Stomach (tissue), 8 donors: ENCODE measurements at regions not wholly inside any gene's neighbourhood (a gene's known extent, or its start where the extent isn't known, plus 50 kb on each side); places are given as distances from the start of the nearest gene placed in this dataset.

Source experiments
- DNase-seq, 2 donors: peaks; one replicate each; pipeline versions ENCODE4 v3.0.0 to v3.0.0-alpha.2; 2013 to 2019
- H3K27ac ChIP-seq, 5 donors: fragments of 200-600 bp in 4 of 5; sonication (generic) in 4 of 5; one replicate each; pipeline ENCODE4 v1.5.1; 2013 to 2019; ENCODE audit warnings: mild to moderate bottlenecking in 1 of 5, moderate library complexity in 1 of 5
- H3K27me3 ChIP-seq, 3 donors: fragments of 200-600 bp; sonication (generic); one replicate each; pipeline ENCODE4 v1.5.1; 2017 to 2019; ENCODE audit warnings: mixed run types in 1 of 3
- H3K36me3 ChIP-seq, 4 donors: fragments of 200-600 bp; sonication (generic); 1 replicate in 3 of 4; 2 replicates in 1 of 4; pipeline ENCODE4 v1.5.1; 2016 to 2019
- H3K4me1 ChIP-seq, 4 donors: fragments of 200-600 bp; sonication (generic); one replicate each; pipeline ENCODE4 v1.5.1; 2016 to 2019
- H3K4me3 ChIP-seq, 4 donors: fragments of 200-600 bp; sonication (generic) in 3 of 4; one replicate each; pipeline ENCODE4 v1.5.1; 2016 to 2019; ENCODE audit warnings: mild to moderate bottlenecking in 1 of 4
- H3K9me3 ChIP-seq, 4 donors: fragments of 200-600 bp; sonication (generic); one replicate each; pipeline ENCODE4 v1.5.1; 2016 to 2019
- EP300 ChIP-seq: sonication (generic); formaldehyde crosslinking; IDR thresholded peaks from one replicate; pipeline ENCODE4 v1.6.1; 2017; ENCODE audit warnings: antibody characterized with exemption
- POLR2A ChIP-seq, 4 donors: fragments of 450-650 bp; IDR thresholded peaks; one replicate each; pipeline ENCODE4 v1.6.1; 2016; ENCODE audit warnings: antibody characterized with exemption in 4 of 4, control low read depth in 2 of 4, mild to moderate bottlenecking in 1 of 4, moderate library complexity in 1 of 4
- POLR2AphosphoS5 ChIP-seq, 3 donors: sonication (generic); formaldehyde crosslinking; IDR thresholded peaks; one replicate each; pipeline ENCODE4 v1.6.1; 2016; ENCODE audit warnings: antibody characterized with exemption in 3 of 3
- WGBS, 5 donors: extraction: QIAGEN DNeasy Blood & Tissue Kit in 3 of 5; methylation state at CpG; one replicate each; pipeline versions ENCODE4 v1.1.5 to v1.1.7; 2013 to 2018; 5-methylcytosine and 5-hydroxymethylcytosine counted together
- intact Hi-C: fragments of 100-400 bp; cut with DNase I; formaldehyde crosslinking; loops from one replicate; pipeline ENCODE4 v1.15.1; 2023; ENCODE audit warnings: low total_unique reads
- TF ChIP-seq, protein P1 (sequence below), 7 experiments: fragments of 450-650 bp in 4 of 7; fragments of 200-600 bp in 3 of 7; sonication (generic) in 3 of 7; IDR thresholded peaks; one replicate each; pipeline ENCODE4 v1.5.1; 2016 to 2019; ENCODE audit warnings: antibody characterized with exemption in 7 of 7, control low read depth in 2 of 7, mild to moderate bottlenecking in 1 of 7
- donor health status: healthy with polysubstance abuse.
- donor health status: Bipolar disorder and iron deficiency.
- donor health status: healthy.

- Histone ChIP-seq H3K4me1 (no peaks in the 10 kb centered on the region), H3K27ac (no peak overlapping the region), H3K4me3 (no peak overlapping the region), H3K27me3 (no peaks in the 10 kb centered on the region), H3K36me3 (no peaks in the 10 kb centered on the region), H3K9me3 (no peaks in the 10 kb centered on the region)
- no peak for TF ChIP-seq POLR2AphosphoS5 (IDR thresholded peaks at IDR 0.05)
- TF ChIP-seq, protein P1, sequence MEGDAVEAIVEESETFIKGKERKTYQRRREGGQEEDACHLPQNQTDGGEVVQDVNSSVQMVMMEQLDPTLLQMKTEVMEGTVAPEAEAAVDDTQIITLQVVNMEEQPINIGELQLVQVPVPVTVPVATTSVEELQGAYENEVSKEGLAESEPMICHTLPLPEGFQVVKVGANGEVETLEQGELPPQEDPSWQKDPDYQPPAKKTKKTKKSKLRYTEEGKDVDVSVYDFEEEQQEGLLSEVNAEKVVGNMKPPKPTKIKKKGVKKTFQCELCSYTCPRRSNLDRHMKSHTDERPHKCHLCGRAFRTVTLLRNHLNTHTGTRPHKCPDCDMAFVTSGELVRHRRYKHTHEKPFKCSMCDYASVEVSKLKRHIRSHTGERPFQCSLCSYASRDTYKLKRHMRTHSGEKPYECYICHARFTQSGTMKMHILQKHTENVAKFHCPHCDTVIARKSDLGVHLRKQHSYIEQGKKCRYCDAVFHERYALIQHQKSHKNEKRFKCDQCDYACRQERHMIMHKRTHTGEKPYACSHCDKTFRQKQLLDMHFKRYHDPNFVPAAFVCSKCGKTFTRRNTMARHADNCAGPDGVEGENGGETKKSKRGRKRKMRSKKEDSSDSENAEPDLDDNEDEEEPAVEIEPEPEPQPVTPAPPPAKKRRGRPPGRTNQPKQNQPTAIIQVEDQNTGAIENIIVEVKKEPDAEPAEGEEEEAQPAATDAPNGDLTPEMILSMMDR (IDR thresholded peaks at IDR 0.05), result no peak
- no peak for TF ChIP-seq EP300
- no peak for TF ChIP-seq POLR2A (IDR thresholded peaks at IDR 0.05)
- WGBS, 5 donors, result 58 to 76% (median 73%) methylated on average over 4 of the region's 4 CpGs
- no peak for DNase-seq
- intact Hi-C loops, result no loop called here
These were observed 91.9 kb upstream of the SLC24A3 start for GRCh38 chr20:19120569-19120968.

DNA sequence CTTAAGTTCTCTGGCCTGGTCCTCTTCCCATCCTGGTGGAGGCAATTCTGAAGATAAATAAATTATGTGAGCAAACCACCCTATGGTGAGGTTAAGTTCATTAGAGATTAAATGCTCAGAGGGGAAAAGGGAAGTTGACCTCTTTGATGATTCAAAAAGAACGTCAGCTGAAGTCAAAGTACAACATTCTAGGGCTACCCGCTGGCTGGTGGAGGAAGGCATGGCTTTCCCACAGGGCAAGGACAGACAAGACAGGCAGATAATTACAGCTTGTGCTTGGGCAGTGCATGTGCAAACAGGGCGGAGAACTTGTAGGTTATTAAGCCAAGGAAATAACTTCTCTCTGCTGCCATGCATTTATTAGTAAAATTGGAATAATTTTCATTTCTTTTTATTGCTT, 91.0 kb upstream of the SLC24A3 start:
- no peak overlapping the region for H3K4me3 ChIP-seq
- no peaks in the 10 kb centered on the region for H3K27me3 ChIP-seq
- intact Hi-C loops, result no loop called here
- TF ChIP-seq EP300 (no peak), POLR2A (IDR thresholded peaks at IDR 0.05) (no peak), POLR2AphosphoS5 (IDR thresholded peaks at IDR 0.05) (no peak)
- TF ChIP-seq, protein P1 (IDR thresholded peaks at IDR 0.05), result no peak
- H3K36me3 ChIP-seq, result no peaks in the 10 kb centered on the region
- WGBS, 5 donors, result 55 to 67% (median 66%) methylated on average over 3 of the region's 3 CpGs
- H3K9me3 ChIP-seq, result no peaks in the 10 kb centered on the region
- DNase-seq, result no peak
- no peaks in the 10 kb centered on the region for H3K4me1 ChIP-seq
- H3K27ac ChIP-seq, result no peak overlapping the region

DNA sequence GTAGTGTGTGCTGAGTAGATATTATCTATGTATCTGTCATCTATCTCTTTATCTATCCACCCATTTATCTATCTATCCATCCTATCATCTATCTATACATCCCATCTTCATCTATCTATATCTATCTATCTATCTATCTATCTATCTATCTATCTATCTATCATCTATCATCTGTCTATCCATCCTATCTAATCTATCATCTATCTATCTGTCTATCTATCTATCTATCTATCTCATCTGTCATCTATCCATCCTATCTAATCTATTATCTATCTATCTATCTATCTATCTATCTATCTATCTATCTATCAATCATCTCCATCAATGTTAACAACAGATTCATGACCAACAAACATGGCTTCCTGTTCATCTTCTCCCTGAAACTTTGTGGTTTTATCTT, 90.5 kb upstream of the SLC24A3 start:
- TF ChIP-seq EP300, result no peak
- TF ChIP-seq POLR2AphosphoS5 (IDR thresholded peaks at IDR 0.05), result no peak
- TF ChIP-seq POLR2A (IDR thresholded peaks at IDR 0.05), result no peak
- no peak overlapping the region for H3K27ac ChIP-seq
- intact Hi-C loops, result no loop called here
- no peaks in the 10 kb centered on the region for H3K4me1 ChIP-seq
- H3K36me3 ChIP-seq, result no peaks in the 10 kb centered on the region
- H3K4me3 ChIP-seq, result no peak overlapping the region
- no peaks in the 10 kb centered on the region for H3K27me3 ChIP-seq
- no peak for DNase-seq
- no peaks in the 10 kb centered on the region for H3K9me3 ChIP-seq

DNA sequence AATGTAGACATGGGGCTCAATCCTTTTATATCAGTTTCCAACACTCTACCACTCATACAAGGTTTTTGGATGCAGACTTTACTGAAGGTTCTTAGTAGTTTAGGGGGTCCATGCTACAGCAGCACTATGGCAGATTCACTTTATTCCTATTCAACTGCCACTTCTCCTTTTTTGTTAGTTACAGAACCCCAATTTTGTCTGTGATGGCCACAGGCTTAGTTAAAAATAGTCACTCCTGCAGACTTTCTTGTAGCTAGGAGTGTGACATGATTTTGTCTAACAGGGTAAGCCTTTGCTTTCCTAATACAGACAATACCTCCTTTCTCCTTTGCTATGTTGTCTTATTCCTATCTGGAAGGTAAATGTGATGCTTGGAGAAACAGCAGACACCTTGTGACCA, 90.0 kb upstream of the SLC24A3 start:
- Histone ChIP-seq H3K27ac (no peak overlapping the region), H3K9me3 (no peaks in the 10 kb centered on the region), H3K4me1 (no peaks in the 10 kb centered on the region), H3K27me3 (no peaks in the 10 kb centered on the region), H3K4me3 (no peak overlapping the region), H3K36me3 (no peaks in the 10 kb centered on the region)
- no peak for DNase-seq
- TF ChIP-seq POLR2A (IDR thresholded peaks at IDR 0.05) (no peak), POLR2AphosphoS5 (IDR thresholded peaks at IDR 0.05) (no peak), EP300 (no peak)
- TF ChIP-seq, protein P1 (IDR thresholded peaks at IDR 0.05), result no peak
- intact Hi-C loops, result no loop called here

DNA sequence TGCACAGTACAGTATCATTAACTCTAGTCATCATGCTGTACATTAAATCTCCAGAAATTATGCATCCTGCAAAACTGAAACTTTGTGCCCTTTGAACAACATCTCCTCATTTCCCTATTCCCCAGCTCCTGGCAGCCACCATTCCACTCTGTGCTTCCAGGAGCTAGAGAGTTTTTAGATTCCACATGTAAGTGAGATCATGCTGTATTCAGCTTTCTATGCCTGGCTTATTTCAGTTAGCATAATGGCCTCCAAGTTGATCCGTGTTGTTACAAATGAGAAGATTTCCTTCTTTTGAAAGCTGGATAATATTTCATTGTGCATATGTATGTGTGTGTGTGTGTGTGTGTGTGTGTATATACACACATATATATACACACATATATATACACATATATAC, 86.9 kb upstream of the SLC24A3 start:
- Histone ChIP-seq H3K27ac (no peak overlapping the region), H3K36me3 (no peaks in the 10 kb centered on the region), H3K4me3 (no peak overlapping the region), H3K9me3 (no peaks in the 10 kb centered on the region), H3K27me3 (no peaks in the 10 kb centered on the region), H3K4me1 (peaks cover 0 to 7% (median 3%) of the 10 kb centered on the region in 4 donors)
- no peak for TF ChIP-seq POLR2A (IDR thresholded peaks at IDR 0.05)
- TF ChIP-seq, protein P1 (IDR thresholded peaks at IDR 0.05), result no peak
- 68 to 95% (median 77%) methylated on average over 1 of the region's 1 CpG for WGBS, 5 donors
- peak in 1 of 2 donors; percentile 12 for DNase-seq
- intact Hi-C loops, result no loop called here
